Neutrophil (primary cell): ENCODE measurements at regions not wholly inside any gene's neighbourhood (a gene's known extent, or its start where the extent isn't known, plus 50 kb on each side); places are given as distances from the start of the nearest gene placed in this dataset.

Source experiments
- H3K27ac ChIP-seq: fragments of 200-600 bp; sonication (generic); 2 replicates; pipeline ENCODE4 v1.5.1; 2016; ENCODE audit warnings: mild to moderate bottlenecking, moderate library complexity
- H3K27me3 ChIP-seq: fragments of 200-600 bp; sonication (generic); 2 replicates; pipeline ENCODE4 v1.6.0; 2016; ENCODE audit warnings: mild to moderate bottlenecking
- H3K36me3 ChIP-seq: fragments of 200-600 bp; sonication (generic); 2 replicates; pipeline ENCODE4 v1.5.1; 2017
- H3K4me1 ChIP-seq, 2 experiments: fragments of 200-600 bp in 1 of 2; sonication (generic) in 1 of 2; 1 replicate in 1 of 2; 2 replicates in 1 of 2; pipeline versions ENCODE4 v1.5.1 to v1.6.1; 2013 to 2016; ENCODE audit warnings: low read depth in 1 of 2, low read length in 1 of 2, mild to moderate bottlenecking in 1 of 2, moderate library complexity in 1 of 2; ENCODE audit not compliant: control insufficient read depth in 1 of 2, insufficient read depth in 1 of 2
- H3K4me3 ChIP-seq, 2 experiments: fragments of 200-600 bp in 1 of 2; sonication (generic) in 1 of 2; 1 replicate in 1 of 2; 2 replicates in 1 of 2; pipeline ENCODE4 v1.5.1; 2013 to 2016; ENCODE audit warnings: low read depth in 1 of 2, low read length in 1 of 2, mild to moderate bottlenecking in 1 of 2, moderate library complexity in 1 of 2
- H3K9me3 ChIP-seq: fragments of 200-600 bp; sonication (generic); 2 replicates; pipeline ENCODE4 v1.5.1; 2016
- CTCF ChIP-seq: fragments of 200-600 bp; sonication (generic); IDR thresholded peaks from 2 replicates; pipeline ENCODE4 v1.5.1; 2016; ENCODE audit warnings: antibody characterized with exemption

- H3K27ac ChIP-seq = no peak overlapping the region
- no peak overlapping the region for H3K4me3 ChIP-seq
- H3K27me3 ChIP-seq = no peaks in the 10 kb centered on the region
- TF ChIP-seq CTCF = no peak
- H3K9me3 ChIP-seq = no peaks in the 10 kb centered on the region
- H3K36me3 ChIP-seq = no peaks in the 10 kb centered on the region
- no peaks in the 10 kb centered on the region for H3K4me1 ChIP-seq
These were observed 333.8 kb downstream of the HAPSTR1 start for GRCh38 chr16:9425236-9425635.

DNA sequence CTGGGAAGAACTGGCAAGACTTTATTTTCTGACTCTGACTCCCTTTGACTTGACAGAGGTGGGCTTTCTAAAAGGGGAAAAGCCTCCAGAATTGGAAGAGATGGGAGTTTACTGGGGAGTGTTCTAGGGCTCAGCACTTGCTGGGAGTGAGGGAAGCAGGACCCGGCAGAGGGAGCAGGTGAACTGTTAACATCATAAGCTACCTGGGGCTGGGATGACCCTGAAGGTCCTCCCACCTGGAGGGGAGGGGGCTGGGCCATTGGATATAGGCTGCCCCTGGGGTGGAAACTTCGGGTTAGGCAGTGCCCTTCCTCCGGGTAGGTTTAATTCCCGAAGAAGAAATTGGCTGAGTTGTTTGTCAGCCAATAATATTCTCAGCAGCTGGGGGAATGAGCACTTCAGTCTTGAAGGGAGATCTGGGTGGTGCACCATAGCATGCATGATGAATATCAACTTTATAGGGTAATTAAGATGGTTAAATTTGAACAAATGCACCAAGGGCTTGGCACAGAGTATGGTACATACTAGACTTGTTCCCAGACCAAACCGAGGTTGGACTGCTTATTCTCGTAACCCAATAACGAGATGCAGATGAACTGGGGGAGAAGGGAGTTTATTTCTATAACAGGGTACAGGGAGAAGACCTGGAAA, 337.0 kb downstream of the HAPSTR1 start:
- H3K27me3 ChIP-seq = no peaks in the 10 kb centered on the region
- H3K27ac ChIP-seq = no peak overlapping the region
- H3K36me3 ChIP-seq = no peaks in the 10 kb centered on the region
- no peaks in the 10 kb centered on the region for H3K4me1 ChIP-seq
- no peak overlapping the region for H3K4me3 ChIP-seq
- H3K9me3 ChIP-seq = no peaks in the 10 kb centered on the region
- TF ChIP-seq CTCF = no peak

DNA sequence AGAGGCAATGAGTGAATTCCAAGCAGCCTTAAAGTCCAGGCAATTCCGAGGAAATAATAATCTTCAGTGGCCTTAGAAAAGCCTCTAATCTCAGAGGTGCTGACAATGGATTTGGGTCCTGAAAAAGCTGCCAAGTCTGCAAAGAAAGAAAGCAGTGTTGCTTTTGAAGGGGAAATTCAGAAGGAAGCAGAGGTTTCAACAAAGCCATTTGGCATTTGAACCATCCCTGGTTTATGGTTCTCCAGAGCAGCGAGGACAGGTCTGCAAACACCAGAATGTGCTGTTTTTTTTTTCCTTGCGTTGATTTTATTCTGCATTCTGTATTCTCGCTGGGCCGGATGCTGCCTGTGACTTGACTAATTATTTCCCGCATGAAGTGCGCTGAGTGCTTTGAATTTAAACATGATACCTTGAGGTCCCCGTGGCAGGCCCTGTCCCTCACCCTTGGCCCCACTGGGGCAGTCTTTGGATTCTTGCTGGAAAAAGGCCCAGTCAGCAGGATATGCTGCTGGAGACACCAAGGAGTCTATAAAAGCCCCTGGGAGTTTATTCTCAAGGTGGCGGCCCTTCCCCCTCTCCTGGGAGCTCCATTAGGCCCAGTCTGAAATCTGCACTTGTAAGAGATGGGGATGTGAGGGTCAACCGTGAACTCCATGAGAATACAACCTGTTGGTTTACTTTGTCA, 338.3 kb downstream of the HAPSTR1 start:
- H3K27me3 ChIP-seq = no peaks in the 10 kb centered on the region
- TF ChIP-seq CTCF = no peak
- no peak overlapping the region for H3K27ac ChIP-seq
- H3K4me3 ChIP-seq = no peak overlapping the region
- H3K9me3 ChIP-seq = no peaks in the 10 kb centered on the region
- H3K4me1 ChIP-seq = no peaks in the 10 kb centered on the region
- no peaks in the 10 kb centered on the region for H3K36me3 ChIP-seq

- Histone ChIP-seq H3K4me1 (no peaks in the 10 kb centered on the region), H3K27me3 (no peaks in the 10 kb centered on the region), H3K36me3 (no peaks in the 10 kb centered on the region), H3K27ac (no peak overlapping the region), H3K9me3 (no peaks in the 10 kb centered on the region), H3K4me3 (no peak overlapping the region)
- TF ChIP-seq CTCF = no peak
These were observed 343.2 kb downstream of the HAPSTR1 start for GRCh38 chr16:9434659-9435058.

- no peak overlapping the region for H3K27ac ChIP-seq
- H3K27me3 ChIP-seq = no peaks in the 10 kb centered on the region
- H3K4me1 ChIP-seq = no peaks in the 10 kb centered on the region
- no peaks in the 10 kb centered on the region for H3K36me3 ChIP-seq
- no peaks in the 10 kb centered on the region for H3K9me3 ChIP-seq
- TF ChIP-seq CTCF = no peak
- no peak overlapping the region for H3K4me3 ChIP-seq
These were observed 344.7 kb downstream of the HAPSTR1 start for GRCh38 chr16:9436175-9436574.
